Urinary bladder (tissue), 3 donors: ENCODE measurements at regions not wholly inside any gene's neighbourhood (a gene's known extent, or its start where the extent isn't known, plus 50 kb on each side); places are given as distances from the start of the nearest gene placed in this dataset.
"Not testable (repeated sequence)": the region's sequence is repeated elsewhere in the genome, so short reads cannot be mapped to it uniquely, and the experiment has no call there.

Source experiments
- DNase-seq: peaks from one replicate; pipeline ENCODE4 v3.0.0-alpha.2; 2015; ENCODE audit errors: extremely low spot score
- H3K27ac ChIP-seq: one replicate; pipeline ENCODE4 v1.5.1; 2013; ENCODE audit warnings: low read depth, mild to moderate bottlenecking, moderate library complexity
- H3K36me3 ChIP-seq: one replicate; pipeline ENCODE4 v1.6.1; 2013; ENCODE audit warnings: mild to moderate bottlenecking, moderate library complexity; ENCODE audit not compliant: insufficient read depth
- H3K4me1 ChIP-seq: one replicate; pipeline ENCODE4 v1.6.1; 2013; ENCODE audit warnings: mild to moderate bottlenecking, moderate library complexity; ENCODE audit not compliant: insufficient read depth
- H3K4me3 ChIP-seq: one replicate; pipeline ENCODE4 v1.5.1; 2013; ENCODE audit warnings: low read depth, low read length
- WGBS: extraction: QIAGEN DNeasy Blood & Tissue Kit; methylation state at CpG from one replicate; pipeline ENCODE4 v1.1.7; 2013; 5-methylcytosine and 5-hydroxymethylcytosine counted together
- donor health status: healthy with polysubstance abuse.
- donor health status: healthy.

- H3K27ac ChIP-seq: no peak overlapping the region
- 83% methylated on average over 5 of the region's 5 CpGs for WGBS
- H3K4me1 ChIP-seq: no peaks in the 10 kb centered on the region
- no peaks in the 10 kb centered on the region for H3K36me3 ChIP-seq
- DNase-seq: no peak
- no peak overlapping the region for H3K4me3 ChIP-seq
These were observed 155.1 kb upstream of the NEBL start for GRCh38 chr10:21052072-21052708.

GRCh38 chr10:21049482-21049881, 152.4 kb upstream of the NEBL start:
- Histone ChIP-seq H3K4me1 (no peaks in the 10 kb centered on the region), H3K4me3 (no peak overlapping the region), H3K36me3 (no peaks in the 10 kb centered on the region), H3K27ac (no peak overlapping the region)
- 93% methylated on average over 3 of the region's 3 CpGs for WGBS
- DNase-seq: no peak

GRCh38 chr10:21048068-21048467, 151.0 kb upstream of the NEBL start:
- Histone ChIP-seq H3K36me3 (no peaks in the 10 kb centered on the region), H3K27ac (no peak overlapping the region), H3K4me1 (no peaks in the 10 kb centered on the region), H3K4me3 (no peak overlapping the region)
- DNase-seq: no peak
- WGBS: 73% methylated on average over 6 of the region's 6 CpGs

- no peaks in the 10 kb centered on the region for H3K36me3 ChIP-seq
- H3K4me3 ChIP-seq: no peak overlapping the region
- WGBS: 76% methylated on average over 3 of the region's 3 CpGs
- no peak for DNase-seq
- H3K4me1 ChIP-seq: no peaks in the 10 kb centered on the region
- H3K27ac ChIP-seq: no peak overlapping the region
These were observed 150.4 kb upstream of the NEBL start for GRCh38 chr10:21047511-21047910.

GRCh38 chr10:21047096-21047495, 150.0 kb upstream of the NEBL start:
- H3K36me3 ChIP-seq: no peaks in the 10 kb centered on the region
- no peaks in the 10 kb centered on the region for H3K4me1 ChIP-seq
- H3K4me3 ChIP-seq: no peak overlapping the region
- no peak for DNase-seq
- no peak overlapping the region for H3K27ac ChIP-seq

GRCh38 chr10:21043044-21043443, 145.9 kb upstream of the NEBL start:
- Histone ChIP-seq H3K27ac (no peak overlapping the region), H3K4me3 (no peak overlapping the region), H3K36me3 (no peaks in the 10 kb centered on the region), H3K4me1 (no peaks in the 10 kb centered on the region)
- no peak for DNase-seq
- WGBS: 87% methylated on average over 4 of the region's 4 CpGs

GRCh38 chr10:21042536-21042935, 145.4 kb upstream of the NEBL start:
- WGBS: 77% methylated on average over 1 of the region's 1 CpG
- Histone ChIP-seq H3K27ac (no peak overlapping the region), H3K4me1 (no peaks in the 10 kb centered on the region), H3K36me3 (no peaks in the 10 kb centered on the region), H3K4me3 (no peak overlapping the region)
- no peak for DNase-seq

GRCh38 chr10:21041763-21042458, 144.8 kb upstream of the NEBL start:
- Histone ChIP-seq H3K27ac (no peak overlapping the region), H3K4me3 (no peak overlapping the region), H3K36me3 (no peaks in the 10 kb centered on the region), H3K4me1 (no peaks in the 10 kb centered on the region)
- DNase-seq: no peak
- 83% methylated on average over 10 of the region's 10 CpGs for WGBS

- H3K4me3 ChIP-seq: no peak overlapping the region
- 92% methylated on average over 3 of the region's 3 CpGs for WGBS
- H3K4me1 ChIP-seq: no peaks in the 10 kb centered on the region
- no peaks in the 10 kb centered on the region for H3K36me3 ChIP-seq
- no peak for DNase-seq
- H3K27ac ChIP-seq: no peak overlapping the region
These were observed 142.6 kb upstream of the NEBL start for GRCh38 chr10:21039721-21040120.

GRCh38 chr10:21036757-21037156, 139.6 kb upstream of the NEBL start:
- no peak for DNase-seq
- no peak overlapping the region for H3K4me3 ChIP-seq
- H3K36me3 ChIP-seq: no peaks in the 10 kb centered on the region
- H3K4me1 ChIP-seq: no peaks in the 10 kb centered on the region
- WGBS: 69% methylated on average over 5 of the region's 5 CpGs
- no peak overlapping the region for H3K27ac ChIP-seq

GRCh38 chr10:21034770-21035169, 137.7 kb upstream of the NEBL start:
- DNase-seq, H3K4me1 ChIP-seq, H3K27ac ChIP-seq, H3K4me3 ChIP-seq, H3K36me3 ChIP-seq: not testable (repeated sequence)
- WGBS: 96% methylated on average over 3 of the region's 3 CpGs

- WGBS: 85% methylated on average over 2 of the region's 2 CpGs
- no peak for DNase-seq
- Histone ChIP-seq H3K27ac (no peak overlapping the region), H3K4me3 (no peak overlapping the region), H3K4me1 (no peaks in the 10 kb centered on the region), H3K36me3 (no peaks in the 10 kb centered on the region)
These were observed 137.1 kb upstream of the NEBL start for GRCh38 chr10:21034241-21034640.

GRCh38 chr10:21032587-21033319, 135.6 kb upstream of the NEBL start:
- Histone ChIP-seq H3K4me3 (no peak overlapping the region), H3K27ac (no peak overlapping the region), H3K4me1 (no peaks in the 10 kb centered on the region), H3K36me3 (no peaks in the 10 kb centered on the region)
- 75% methylated on average over 12 of the region's 12 CpGs for WGBS
- DNase-seq: no peak

- WGBS: 64% methylated on average over 7 of the region's 7 CpGs
- no peaks in the 10 kb centered on the region for H3K36me3 ChIP-seq
- H3K27ac ChIP-seq: no peak overlapping the region
- H3K4me1 ChIP-seq: no peaks in the 10 kb centered on the region
- no peak overlapping the region for H3K4me3 ChIP-seq
- DNase-seq: no peak
These were observed 134.2 kb upstream of the NEBL start for GRCh38 chr10:21031232-21031795.
